ENCODE measurements at regions not wholly inside any gene's neighbourhood (a gene's known extent, or its start where the extent isn't known, plus 50 kb on each side); places are given as distances from the start of the nearest gene placed in this dataset.

- peaks cover 15% of the 10 kb centered on the region for H3K4me1 ChIP-seq
- no peak for TF ChIP-seq CTCF (IDR thresholded peaks at IDR 0.05; ENCODE audit: borderline replicate concordance)
- H3K4me3 ChIP-seq = no peak overlapping the region
- H3K27ac ChIP-seq (replicated peaks) = peak overlapping the region; percentile 25
- DNase-seq = no peak
- no peaks in the 10 kb centered on the region for H3K27me3 ChIP-seq (ENCODE audit: low read depth)
- H3K36me3 ChIP-seq = no peaks in the 10 kb centered on the region
- intact Hi-C loops (cut with micrococcal nuclease) = no loop called here
- H3K9me3 ChIP-seq (replicated peaks) = no peaks in the 10 kb centered on the region
These were observed 228.9 kb upstream of the JAG1 start for GRCh38 chr20:10902576-10903282.

- Histone ChIP-seq H3K27ac (replicated peaks) (no peak overlapping the region), H3K4me3 (no peak overlapping the region), H3K4me1 (peaks cover 32% of the 10 kb centered on the region), H3K9me3 (replicated peaks) (no peaks in the 10 kb centered on the region), H3K36me3 (no peaks in the 10 kb centered on the region), H3K27me3 (ENCODE audit: low read depth) (no peaks in the 10 kb centered on the region)
- no peak for TF ChIP-seq CTCF (IDR thresholded peaks at IDR 0.05; ENCODE audit: borderline replicate concordance)
- intact Hi-C loops (cut with micrococcal nuclease) = no loop called here
- no peak for DNase-seq
These were observed 233.0 kb upstream of the JAG1 start for GRCh38 chr20:10906834-10907233.

GRCh38 chr20:10909803-10910202, 236.0 kb upstream of the JAG1 start:
- Histone ChIP-seq H3K27ac (replicated peaks) (peak overlapping the region; percentile 84), H3K9me3 (replicated peaks) (peaks cover 5% of the 10 kb centered on the region), H3K4me1 (peaks cover 19% of the 10 kb centered on the region), H3K27me3 (ENCODE audit: low read depth) (no peaks in the 10 kb centered on the region), H3K4me3 (no peak overlapping the region), H3K36me3 (no peaks in the 10 kb centered on the region)
- intact Hi-C loops (cut with micrococcal nuclease) = no loop called here
- no peak for TF ChIP-seq CTCF (IDR thresholded peaks at IDR 0.05; ENCODE audit: borderline replicate concordance)
- no peak for DNase-seq

GRCh38 chr20:10910535-10911178, 236.9 kb upstream of the JAG1 start:
- peak; percentile 16 for DNase-seq
- intact Hi-C loops (cut with micrococcal nuclease) = no loop called here

GRCh38 chr20:10911298-10911697, 237.5 kb upstream of the JAG1 start:
- intact Hi-C loops (cut with micrococcal nuclease) = no loop called here
- no peak for DNase-seq
- H3K36me3 ChIP-seq = no peaks in the 10 kb centered on the region
- peaks cover 19% of the 10 kb centered on the region for H3K4me1 ChIP-seq
- peaks cover 5% of the 10 kb centered on the region for H3K9me3 ChIP-seq (replicated peaks)
- no peak for TF ChIP-seq CTCF (IDR thresholded peaks at IDR 0.05; ENCODE audit: borderline replicate concordance)
- no peaks in the 10 kb centered on the region for H3K27me3 ChIP-seq (ENCODE audit: low read depth)
- H3K27ac ChIP-seq (replicated peaks) = peak overlapping the region; percentile 84
- H3K4me3 ChIP-seq = no peak overlapping the region

More at GRCh38 chr20:10910535-10911178, 236.9 kb upstream of the JAG1 start:
- peak overlapping the region; percentile 37 for H3K4me3 ChIP-seq
- H3K9me3 ChIP-seq (replicated peaks) = peaks cover 5% of the 10 kb centered on the region
- peak; percentile 43 for TF ChIP-seq CTCF (IDR thresholded peaks at IDR 0.05; ENCODE audit: borderline replicate concordance)
- H3K27me3 ChIP-seq (ENCODE audit: low read depth) = no peaks in the 10 kb centered on the region
- peak overlapping the region; percentile 84 for H3K27ac ChIP-seq (replicated peaks)
- no peaks in the 10 kb centered on the region for H3K36me3 ChIP-seq
- peaks cover 19% of the 10 kb centered on the region for H3K4me1 ChIP-seq
